ENCODE measurements at regions not wholly inside any gene's neighbourhood (a gene's known extent, or its start where the extent isn't known, plus 50 kb on each side); places are given as distances from the start of the nearest gene placed in this dataset.
"Not testable (repeated sequence)": the region's sequence is repeated elsewhere in the genome, so short reads cannot be mapped to it uniquely, and the experiment has no call there.

DNA sequence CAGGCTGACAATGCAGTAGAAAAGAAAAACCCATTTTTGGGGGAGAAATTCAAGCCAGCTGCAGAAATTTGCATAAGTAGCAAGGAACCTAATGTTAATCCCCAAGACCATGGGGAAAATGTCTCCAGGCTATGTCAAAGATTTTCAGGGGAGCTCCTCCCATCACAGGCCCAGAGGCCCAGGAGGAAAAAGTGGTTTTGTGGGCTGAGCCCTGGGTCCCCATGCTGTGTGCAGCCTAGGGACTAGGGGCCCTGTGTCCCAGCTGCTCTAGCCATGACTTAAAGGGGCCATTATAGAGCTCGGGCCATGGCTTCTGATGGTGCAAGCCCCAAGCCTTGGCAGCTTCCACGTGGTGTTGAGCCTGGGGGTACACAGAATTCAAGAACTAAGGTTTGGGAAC, 719.0 kb downstream of the TLE1 start:
- DNase-seq, result not testable (repeated sequence)

DNA sequence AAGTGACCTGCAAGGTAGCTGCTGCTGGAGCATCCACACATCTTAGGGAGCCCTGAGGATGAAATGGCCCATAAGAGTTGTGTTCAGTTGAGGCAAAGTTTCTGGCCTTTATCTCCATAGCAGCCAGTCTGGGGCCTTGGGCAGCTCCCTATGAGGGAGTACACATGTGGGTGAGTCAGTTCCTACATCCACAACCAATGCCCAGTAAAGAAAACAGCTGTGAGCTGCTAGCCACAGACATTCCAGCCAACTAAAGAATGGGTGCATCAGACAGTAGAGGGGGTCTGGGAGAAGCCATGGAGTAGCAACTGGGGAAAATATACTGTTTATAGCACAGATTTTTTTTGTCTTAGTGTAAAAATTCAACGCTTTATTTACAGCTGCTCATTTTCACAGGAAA, 720.7 kb downstream of the TLE1 start:
- peak; percentile 31 for DNase-seq

DNA sequence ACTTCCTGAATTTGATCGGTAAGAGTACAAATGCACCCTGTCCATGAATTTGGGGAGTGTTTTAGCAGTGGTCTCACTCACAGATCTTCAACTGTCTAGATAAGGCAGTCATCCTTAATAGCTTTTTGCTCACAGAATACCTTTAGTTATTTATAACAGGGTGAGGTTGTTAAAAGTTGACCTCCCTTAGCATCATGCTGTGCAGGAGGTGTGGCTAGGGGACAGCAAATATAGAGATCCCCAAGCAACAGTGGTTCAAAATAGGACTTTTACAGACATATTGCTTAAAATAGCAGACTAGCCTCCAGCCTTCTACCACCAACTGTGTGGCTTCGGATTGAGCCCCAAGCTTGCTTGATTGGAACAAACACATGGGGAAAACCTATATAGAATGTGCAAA, 724.4 kb downstream of the TLE1 start:
- DNase-seq, result no peak

GRCh38 chr9:80964374-80964773, 725.0 kb downstream of the TLE1 start:
- no peak for DNase-seq

- DNase-seq, result no peak
Observed at GRCh38 chr9:80957801-80958200, 731.5 kb downstream of the TLE1 start.

GRCh38 chr9:80954521-80954920, 734.8 kb downstream of the TLE1 start:
- DNase-seq, result no peak

DNA sequence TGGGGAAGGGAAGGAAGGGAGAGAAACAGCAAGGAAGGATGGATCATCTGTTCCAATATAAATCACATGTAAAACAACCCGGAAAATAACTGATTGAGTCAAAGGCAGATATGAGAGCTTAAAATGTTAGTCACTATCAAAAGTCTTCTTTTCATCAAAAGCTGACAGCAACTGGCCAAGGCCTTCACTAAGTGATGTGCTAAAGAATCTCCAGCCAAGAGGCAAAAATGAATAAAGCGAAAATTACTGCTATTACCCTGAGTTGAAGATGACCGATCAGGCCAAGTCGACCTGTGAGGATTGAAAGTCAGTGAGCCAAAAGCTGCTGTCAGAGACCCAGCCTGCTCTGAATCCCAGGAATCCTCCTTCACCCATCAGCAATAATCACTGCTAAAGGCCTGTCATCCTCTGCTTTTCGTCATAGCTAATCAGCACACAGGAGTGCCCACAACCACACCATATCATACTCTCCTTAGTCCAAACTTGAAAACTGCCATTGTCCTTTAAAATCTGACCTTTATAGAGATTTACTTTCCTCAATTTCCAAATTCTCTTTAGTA, 736.9 kb downstream of the TLE1 start:
- DNase-seq, result no peak

DNA sequence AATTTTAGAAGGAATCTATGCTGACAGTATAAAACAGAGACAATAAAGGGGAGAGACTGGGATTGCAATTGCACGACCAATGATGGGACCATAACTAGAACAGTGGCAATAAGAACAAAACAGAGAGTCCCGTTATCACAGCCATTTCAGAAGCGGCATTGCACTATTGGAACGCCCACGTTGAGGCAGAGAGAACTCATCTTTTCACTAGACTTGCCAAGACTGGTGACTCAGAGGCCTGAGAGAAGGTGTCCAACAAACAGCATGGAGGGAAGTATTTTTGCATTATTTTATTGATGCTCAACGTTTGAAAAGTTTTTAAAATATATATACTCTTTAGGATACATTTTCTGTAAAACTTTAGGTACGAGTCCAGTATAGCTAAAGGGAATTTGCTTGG, 737.7 kb downstream of the TLE1 start:
- DNase-seq, result no peak

DNA sequence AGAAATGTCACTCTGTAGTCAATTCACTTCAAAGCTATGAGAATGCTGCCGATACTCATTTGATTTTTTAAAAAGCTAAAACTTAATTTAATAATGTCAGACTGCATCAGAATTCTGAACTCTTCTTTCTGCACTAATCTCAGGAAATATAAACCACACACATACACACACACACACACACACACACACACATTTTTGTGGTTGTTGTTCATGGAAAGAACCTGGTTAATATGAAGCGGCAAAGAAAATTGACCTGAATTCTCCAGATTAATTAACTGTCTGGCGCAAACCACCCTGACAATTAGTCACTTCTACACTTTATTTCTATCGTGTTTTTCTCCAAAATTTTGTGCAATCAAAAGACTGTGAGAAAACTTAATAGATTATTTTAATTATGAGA, 740.5 kb downstream of the TLE1 start:
- DNase-seq, result no peak

- DNase-seq, result no peak
Observed at GRCh38 chr9:80948066-80948465, 741.3 kb downstream of the TLE1 start.

DNA sequence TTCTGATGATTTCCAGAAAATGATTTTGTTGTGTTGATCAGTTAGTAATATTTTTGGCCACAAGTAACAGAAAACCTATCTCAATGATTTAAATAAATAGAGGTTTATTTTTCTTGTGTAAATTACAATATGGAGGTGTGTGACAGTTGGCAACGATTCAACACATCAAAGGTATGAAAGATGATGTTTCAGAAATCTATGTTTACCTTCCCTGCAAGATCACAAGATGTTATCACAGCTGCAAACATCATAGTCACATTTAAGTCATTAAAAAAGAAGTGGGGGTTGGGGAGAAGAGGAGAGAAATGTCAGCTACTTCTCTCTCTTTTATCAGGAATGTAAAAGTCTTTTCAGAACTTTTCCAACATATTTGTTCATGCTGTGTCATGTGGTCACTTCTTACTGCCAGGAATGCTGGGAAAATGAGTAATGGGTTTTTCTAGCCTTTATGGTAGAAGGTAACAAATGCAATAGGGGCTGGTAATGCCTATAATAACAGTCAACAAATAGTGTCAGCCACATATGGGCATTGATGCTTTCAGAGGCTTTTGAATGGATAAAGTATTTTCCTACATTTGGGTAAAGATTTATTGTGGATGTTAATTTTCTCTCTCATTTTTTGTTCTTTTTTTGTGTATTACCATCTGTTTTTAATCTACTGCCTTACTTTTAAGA, 742.7 kb downstream of the TLE1 start:
- DNase-seq, result no peak

- no peak for DNase-seq
Observed at GRCh38 chr9:80945436-80945835, 743.9 kb downstream of the TLE1 start.

DNA sequence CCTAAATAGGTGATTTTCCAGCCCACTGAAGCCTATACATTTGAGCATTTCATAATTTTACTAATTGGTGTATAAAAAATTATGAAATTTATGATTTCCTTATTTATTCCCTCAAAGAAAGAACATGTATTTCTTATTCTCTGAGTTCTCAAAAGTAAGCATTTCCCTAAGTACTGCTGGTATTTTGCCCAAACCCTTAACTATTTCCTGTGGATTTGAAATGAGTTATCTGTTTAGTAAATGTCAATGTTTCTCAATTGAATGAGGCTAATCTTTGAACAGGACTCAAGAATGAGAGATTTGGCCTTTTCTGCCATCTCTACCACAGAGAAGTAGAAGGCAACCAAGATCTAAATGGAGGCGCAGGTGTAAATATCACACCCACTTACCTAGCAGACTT, 751.7 kb downstream of the TLE1 start:
- DNase-seq, result no peak

DNA sequence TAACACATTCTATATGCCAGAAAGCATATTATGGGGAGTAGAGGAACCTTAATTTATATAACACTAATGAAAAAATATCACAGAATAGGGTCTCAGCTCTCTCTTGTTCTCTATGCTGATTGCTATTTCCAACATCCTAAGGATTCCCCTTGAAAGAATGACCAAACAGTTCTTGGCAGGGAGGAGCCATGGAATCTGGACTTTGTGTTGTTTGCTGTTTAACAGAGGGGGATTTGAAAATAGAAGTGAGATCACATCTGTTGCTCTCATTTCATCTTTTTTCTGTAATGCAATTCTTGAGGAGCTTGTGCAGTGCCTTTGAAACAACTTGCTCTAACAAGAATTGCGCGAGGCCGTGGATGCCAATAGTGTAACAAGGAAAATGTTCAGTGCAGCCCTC, 755.3 kb downstream of the TLE1 start:
- DNase-seq, result no peak

GRCh38 chr9:80932947-80933780, 756.2 kb downstream of the TLE1 start:
- no peak for DNase-seq

- no peak for DNase-seq
Observed at GRCh38 chr9:80932181-80932580, 757.2 kb downstream of the TLE1 start.

DNA sequence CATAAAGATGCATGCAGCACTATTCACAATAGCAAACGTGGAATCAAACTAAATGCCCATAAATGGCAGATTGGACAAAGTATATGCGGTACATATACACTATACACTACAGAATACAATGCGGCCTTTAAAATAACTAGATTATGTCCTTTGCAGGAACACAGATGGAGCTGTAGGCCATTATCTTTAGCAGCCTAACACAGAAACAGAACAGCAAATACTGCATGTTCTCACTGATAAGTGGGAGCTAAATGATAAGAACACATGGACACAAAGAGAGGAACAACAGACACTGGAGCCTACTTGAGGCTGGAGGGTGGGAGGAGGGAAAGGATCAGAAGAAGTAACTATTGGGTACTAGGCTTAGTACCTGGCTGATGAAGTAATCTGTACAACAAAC, 758.2 kb downstream of the TLE1 start:
- DNase-seq, result no peak

GRCh38 chr9:80928697-80929096, 760.6 kb downstream of the TLE1 start:
- DNase-seq, result no peak

DNA sequence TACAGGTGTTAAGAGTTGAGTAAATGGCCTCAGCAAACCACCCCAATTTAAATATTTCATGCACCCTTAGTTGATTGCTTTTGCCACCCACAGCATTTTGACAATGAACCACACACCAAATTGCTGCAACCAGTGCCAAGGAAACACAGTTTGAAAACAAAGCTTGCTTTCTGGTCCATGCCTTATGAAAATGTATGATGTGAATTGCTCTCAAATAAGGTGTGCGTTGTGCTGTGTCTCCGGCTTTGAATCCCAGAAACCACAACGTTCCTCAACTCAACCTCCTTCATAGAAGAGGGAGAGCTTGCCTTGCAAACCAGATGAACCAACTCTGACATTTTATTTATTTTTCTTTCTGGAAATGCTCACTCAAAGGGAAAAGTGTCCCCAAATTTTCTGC, 762.7 kb downstream of the TLE1 start:
- no peak for DNase-seq

- DNase-seq, result no peak
Observed at GRCh38 chr9:80922544-80922943, 766.8 kb downstream of the TLE1 start.

DNA sequence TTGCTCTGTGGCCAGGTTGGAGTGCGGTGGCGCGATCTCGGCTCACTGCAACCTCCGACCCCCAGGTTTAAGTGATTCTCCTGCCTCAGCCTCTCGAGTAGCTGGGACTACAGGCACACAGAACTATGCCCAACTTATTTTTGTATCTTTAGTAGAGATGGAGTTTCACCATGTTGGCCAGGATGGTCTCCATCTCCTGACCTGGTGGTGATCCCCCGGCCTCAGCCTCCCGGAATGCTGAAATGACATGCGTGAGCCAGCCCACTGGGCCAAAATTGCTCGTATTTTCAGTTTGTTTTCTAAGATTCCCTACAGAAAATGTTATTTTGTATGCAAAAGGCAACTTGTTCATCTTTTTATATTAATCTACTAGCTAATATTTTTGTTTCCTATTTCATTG, 782.6 kb downstream of the TLE1 start:
- DNase-seq, result no peak

DNA sequence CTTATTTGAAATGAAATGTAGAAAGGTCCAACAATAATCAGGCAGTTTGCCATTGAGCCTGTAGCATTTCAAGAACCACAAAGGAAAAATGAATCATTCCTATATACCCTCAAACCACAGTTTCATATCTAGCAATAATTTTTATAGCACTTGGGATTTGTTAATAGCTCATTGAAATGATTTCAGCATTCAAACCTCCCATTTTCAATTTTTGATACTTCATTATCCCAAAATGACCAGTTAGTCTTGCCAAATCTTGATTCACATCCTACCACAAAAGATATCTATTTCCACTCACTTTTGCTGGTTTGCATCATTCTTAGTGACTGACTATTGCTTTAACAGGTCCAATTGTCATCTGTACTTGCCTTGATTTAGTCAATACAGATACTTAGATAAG, 790.1 kb downstream of the TLE1 start:
- no peak for DNase-seq

- DNase-seq, result no peak
Observed at GRCh38 chr9:80893190-80893589, 796.2 kb downstream of the TLE1 start.

DNA sequence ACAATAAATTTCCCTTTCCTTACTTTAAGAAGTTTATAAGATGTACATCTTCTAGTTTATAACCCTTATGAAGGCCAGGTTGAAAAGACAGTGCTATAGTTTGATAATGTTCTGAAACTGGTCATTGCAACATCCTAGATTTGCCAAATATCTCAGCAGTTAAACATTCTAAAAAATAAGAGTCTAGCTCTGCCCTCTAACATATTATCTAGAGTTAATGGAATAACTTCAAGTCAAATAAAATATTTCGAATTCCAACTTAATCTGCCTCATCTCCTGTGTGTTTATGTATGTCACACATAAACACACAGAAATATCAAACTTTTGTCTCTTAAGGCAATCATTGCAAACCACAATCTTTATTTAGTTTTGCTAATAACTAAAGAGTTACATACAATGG, 796.6 kb downstream of the TLE1 start:
- DNase-seq, result no peak

Data from amniotic stem cell (primary cell).